Activated T-cell treated with anti-CD3 and anti-CD28 coated beads, Interleukin-2, amount 50 U/mL, for 4 hours (primary cell): ENCODE measurements at regions not wholly inside any gene's neighbourhood (a gene's known extent, or its start where the extent isn't known, plus 50 kb on each side); places are given as distances from the start of the nearest gene placed in this dataset.

Source experiments
- ATAC-seq, 2 donors: fragments of 200-7000 bp; cut with Tn5 transposase; one replicate each; pipeline ENCODE4 v1.10.0; 2021
- DNase-seq: peaks from one replicate; pipeline ENCODE4 v3.0.0-alpha.2; 2020
- H3K27me3 Mint-ChIP-seq: one replicate; pipeline ENCODE4 v1.8.0; 2021; ENCODE audit warnings: low read depth, mixed read lengths
- H3K36me3 Mint-ChIP-seq: one replicate; pipeline ENCODE4 v1.8.0; 2022; ENCODE audit warnings: mixed read lengths; ENCODE audit not compliant: insufficient read depth
- H3K4me1 Mint-ChIP-seq: one replicate; pipeline ENCODE4 v1.8.0; 2021; ENCODE audit warnings: low read depth, mixed read lengths
- H3K4me3 Mint-ChIP-seq: one replicate; pipeline ENCODE4 v1.8.0; 2021; ENCODE audit warnings: mild to moderate bottlenecking, moderate library complexity, mixed read lengths
- H3K9me3 Mint-ChIP-seq: one replicate; pipeline ENCODE4 v1.8.0; 2021; ENCODE audit warnings: mixed read lengths

DNA sequence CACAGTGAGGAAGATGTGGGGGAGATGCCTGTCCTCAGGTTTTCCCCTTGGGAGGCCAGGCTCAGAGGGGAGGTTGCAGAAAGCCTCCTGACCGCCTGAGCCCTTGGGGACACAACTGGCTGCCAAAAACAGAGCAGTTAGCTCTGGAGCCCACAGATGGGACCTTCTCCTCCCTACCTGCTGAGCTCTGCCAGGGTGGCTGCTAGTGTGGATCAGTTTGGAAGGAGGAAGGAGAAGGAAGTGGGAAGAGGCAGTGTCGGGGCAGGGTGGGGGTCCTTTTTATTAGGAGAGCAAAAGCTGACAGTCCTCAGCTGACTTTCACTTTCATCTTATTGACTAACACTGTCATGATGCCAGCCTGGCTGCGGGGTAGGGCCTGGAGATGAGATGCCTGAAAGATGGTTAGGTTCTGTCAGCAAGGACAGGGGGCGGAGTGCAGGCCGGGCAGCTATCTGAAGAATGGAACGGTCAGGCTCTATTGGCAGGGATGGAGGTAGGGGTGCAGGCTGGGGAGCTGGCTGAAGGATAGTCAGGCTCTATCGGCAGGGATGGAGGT, 188.5 kb upstream of the HDAC4 start:
- DNase-seq (no peak), ATAC-seq (no peak)
- Mint-ChIP-seq H3K4me3 (no peak overlapping the region), H3K36me3 (no peaks in the 10 kb centered on the region), H3K27me3 (peaks cover 3% of the 10 kb centered on the region), H3K9me3 (no peaks in the 10 kb centered on the region), H3K4me1 (no peaks in the 10 kb centered on the region)

DNA sequence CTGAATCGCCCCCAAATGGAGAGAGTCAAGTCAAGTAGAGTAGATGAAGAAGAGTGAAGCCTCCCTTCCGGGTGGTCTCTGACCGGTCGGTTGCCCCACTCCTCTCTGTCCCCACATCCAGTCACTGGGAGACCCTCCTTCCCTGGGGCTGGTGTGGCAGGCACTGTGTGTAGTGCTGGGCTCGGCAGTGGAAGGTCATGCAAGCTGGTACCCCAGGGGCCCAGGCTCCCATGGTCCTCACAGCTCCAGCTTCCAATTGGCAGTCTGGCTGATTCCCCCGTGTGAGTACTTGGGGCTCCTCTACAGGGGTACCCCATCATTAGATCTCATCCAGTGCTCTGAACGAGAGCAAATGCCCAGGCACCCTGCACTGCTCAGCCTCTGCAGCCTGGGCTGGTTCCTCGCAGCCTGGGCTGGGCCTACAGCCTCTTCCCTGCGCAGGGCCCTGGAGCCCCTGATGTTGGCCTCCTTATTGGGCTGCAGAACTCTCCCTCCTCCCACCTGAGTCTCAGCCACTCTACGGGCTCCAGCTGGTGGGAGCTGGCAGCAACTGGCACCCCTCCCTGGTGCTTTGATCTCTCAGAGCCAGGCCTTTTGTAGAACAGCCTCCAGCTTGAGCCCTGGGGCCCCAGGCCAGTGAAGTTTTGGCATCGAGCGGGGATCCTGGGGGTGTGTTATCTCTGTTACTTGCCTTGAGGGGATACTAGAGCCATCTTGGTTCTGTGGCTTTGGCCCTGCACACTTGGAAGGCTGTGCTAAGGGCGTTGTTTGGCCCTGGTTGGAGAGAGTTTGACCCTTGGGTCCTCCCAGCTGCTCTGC, 187.8 kb upstream of the HDAC4 start:
- H3K9me3 Mint-ChIP-seq, result no peaks in the 10 kb centered on the region
- no peak overlapping the region for H3K4me3 Mint-ChIP-seq
- no peaks in the 10 kb centered on the region for H3K4me1 Mint-ChIP-seq
- no peaks in the 10 kb centered on the region for H3K36me3 Mint-ChIP-seq
- peaks cover 3% of the 10 kb centered on the region for H3K27me3 Mint-ChIP-seq
- no peak for ATAC-seq
- no peak for DNase-seq

DNA sequence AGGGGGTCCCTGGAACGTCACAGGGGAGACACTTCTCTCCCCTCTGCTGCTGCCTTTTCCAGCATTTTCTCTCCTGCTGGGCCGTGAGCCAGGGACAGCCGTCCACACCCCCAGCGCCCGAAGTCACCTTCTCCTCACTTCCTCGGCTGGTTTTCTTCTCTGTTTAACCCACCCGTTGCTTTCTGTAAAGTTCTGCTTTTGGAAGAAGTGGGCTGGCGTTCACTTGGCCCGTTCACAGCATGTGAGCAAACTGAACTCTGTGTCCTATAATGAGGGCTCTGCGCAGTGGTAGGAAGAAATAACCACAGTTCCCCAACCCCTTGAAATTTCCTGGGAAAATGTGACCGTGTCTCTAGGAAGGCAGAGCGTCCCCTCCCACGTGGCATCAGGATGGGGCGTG, 187.0 kb upstream of the HDAC4 start:
- H3K4me3 Mint-ChIP-seq, result no peak overlapping the region
- no peaks in the 10 kb centered on the region for H3K4me1 Mint-ChIP-seq
- no peaks in the 10 kb centered on the region for H3K9me3 Mint-ChIP-seq
- DNase-seq, result no peak
- H3K36me3 Mint-ChIP-seq, result no peaks in the 10 kb centered on the region
- ATAC-seq, result no peak
- H3K27me3 Mint-ChIP-seq, result peaks cover 3% of the 10 kb centered on the region

DNA sequence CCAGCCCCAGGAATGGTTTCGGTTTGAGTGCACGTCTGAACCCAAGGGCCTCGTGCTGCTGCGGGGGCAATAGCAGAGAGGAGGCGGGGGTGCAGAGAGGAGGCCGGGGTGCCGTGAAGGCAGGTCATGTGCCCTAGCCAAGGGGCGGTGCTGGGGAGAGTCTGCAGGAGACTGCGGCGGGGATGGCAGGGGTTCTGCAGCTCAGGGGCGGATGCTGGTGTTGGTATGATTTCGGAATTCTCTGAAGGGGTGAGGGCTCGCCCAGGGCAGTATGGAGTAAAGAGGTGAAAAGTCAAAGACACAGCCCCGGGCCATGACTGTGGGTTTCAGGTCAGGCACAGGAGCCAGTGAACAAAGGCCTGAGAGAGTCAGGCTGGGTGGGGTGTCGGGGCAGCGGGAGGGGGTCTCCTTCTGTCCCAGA, 186.5 kb upstream of the HDAC4 start:
- no peaks in the 10 kb centered on the region for H3K4me1 Mint-ChIP-seq
- H3K36me3 Mint-ChIP-seq, result no peaks in the 10 kb centered on the region
- DNase-seq (no peak), ATAC-seq (no peak)
- no peak overlapping the region for H3K4me3 Mint-ChIP-seq
- H3K9me3 Mint-ChIP-seq, result no peaks in the 10 kb centered on the region
- peaks cover 3% of the 10 kb centered on the region for H3K27me3 Mint-ChIP-seq

DNA sequence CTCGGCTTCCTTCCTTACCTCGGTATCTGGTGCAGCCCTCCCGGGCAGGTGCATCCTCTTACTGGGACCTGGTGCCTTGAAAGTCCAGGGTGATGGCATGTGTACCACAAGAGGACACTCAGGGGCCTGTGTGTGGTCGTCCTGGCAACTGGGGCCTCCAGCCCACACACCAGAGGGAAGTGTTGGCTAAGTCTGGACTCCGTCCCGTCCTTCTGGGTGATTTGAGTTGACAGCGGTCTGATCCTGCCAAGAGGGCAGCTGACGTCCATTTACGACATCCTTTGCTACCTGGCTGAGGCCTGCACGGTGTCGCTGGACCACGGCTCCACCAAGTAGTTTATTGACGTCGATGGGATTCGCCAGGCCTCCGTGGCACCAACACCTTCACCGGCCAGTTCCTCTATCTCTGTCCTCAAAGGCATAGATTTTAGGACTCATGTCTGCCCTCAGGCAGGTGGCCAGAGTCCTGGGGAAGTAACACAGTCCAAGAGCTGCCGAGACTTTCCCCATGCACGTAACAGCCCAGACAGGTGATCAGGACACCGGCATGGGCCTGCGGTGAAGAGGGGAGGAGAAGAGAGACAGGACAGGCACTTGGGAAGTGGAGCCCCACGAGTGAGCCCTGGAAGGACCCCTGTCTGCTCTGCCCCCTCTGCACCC, 186.0 kb upstream of the HDAC4 start:
- no peak overlapping the region for H3K4me3 Mint-ChIP-seq
- H3K36me3 Mint-ChIP-seq, result no peaks in the 10 kb centered on the region
- DNase-seq (no peak), ATAC-seq (no peak)
- H3K27me3 Mint-ChIP-seq, result peaks cover 3% of the 10 kb centered on the region
- H3K9me3 Mint-ChIP-seq, result no peaks in the 10 kb centered on the region
- H3K4me1 Mint-ChIP-seq, result no peaks in the 10 kb centered on the region

DNA sequence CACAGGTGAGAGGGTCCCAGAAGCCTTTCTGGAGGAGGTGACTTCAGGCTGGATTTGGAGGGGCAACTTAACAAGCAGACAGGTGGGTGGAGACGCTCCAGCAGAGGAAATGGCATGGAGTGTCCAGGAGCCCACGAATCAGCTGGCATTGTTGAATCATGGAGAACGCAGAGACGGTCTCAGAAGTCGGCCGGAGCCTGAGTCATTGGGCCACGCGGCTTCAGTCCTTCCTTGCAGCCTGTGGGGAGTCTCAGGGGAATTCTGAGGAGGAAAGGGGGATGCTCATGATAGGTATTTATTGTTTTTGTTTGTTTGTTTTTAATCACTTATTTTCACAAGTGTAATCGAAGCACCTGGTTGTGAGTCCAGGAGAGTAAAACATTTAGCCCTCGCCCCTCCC, 184.6 kb upstream of the HDAC4 start:
- no peak for DNase-seq
- Mint-ChIP-seq H3K4me1 (no peaks in the 10 kb centered on the region), H3K9me3 (no peaks in the 10 kb centered on the region), H3K4me3 (no peak overlapping the region), H3K36me3 (no peaks in the 10 kb centered on the region), H3K27me3 (peaks cover 3% of the 10 kb centered on the region)
- no peak for ATAC-seq

DNA sequence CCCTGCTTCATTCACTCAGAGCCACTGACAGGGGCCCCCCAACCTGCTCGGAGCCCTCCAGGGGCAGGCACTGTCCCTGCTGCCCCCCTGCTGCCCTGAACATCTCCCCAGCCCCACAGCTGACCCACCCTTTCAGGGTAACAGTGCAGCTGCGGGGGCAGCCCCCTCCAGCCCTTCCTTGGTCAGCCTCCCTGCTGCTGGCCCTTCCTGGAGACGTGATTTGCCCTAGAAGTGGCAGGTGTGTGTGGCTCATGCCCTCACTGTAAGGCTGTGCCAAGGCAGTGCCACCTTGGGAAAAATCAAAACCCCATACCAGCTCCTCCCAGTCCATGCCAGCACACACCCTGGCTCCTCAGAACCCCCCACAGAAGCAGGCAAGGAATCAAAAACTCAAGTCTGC, 184.2 kb upstream of the HDAC4 start:
- Mint-ChIP-seq H3K4me1 (no peaks in the 10 kb centered on the region), H3K36me3 (no peaks in the 10 kb centered on the region), H3K4me3 (no peak overlapping the region), H3K27me3 (peaks cover 3% of the 10 kb centered on the region), H3K9me3 (no peaks in the 10 kb centered on the region)
- ATAC-seq, result no peak
- no peak for DNase-seq

DNA sequence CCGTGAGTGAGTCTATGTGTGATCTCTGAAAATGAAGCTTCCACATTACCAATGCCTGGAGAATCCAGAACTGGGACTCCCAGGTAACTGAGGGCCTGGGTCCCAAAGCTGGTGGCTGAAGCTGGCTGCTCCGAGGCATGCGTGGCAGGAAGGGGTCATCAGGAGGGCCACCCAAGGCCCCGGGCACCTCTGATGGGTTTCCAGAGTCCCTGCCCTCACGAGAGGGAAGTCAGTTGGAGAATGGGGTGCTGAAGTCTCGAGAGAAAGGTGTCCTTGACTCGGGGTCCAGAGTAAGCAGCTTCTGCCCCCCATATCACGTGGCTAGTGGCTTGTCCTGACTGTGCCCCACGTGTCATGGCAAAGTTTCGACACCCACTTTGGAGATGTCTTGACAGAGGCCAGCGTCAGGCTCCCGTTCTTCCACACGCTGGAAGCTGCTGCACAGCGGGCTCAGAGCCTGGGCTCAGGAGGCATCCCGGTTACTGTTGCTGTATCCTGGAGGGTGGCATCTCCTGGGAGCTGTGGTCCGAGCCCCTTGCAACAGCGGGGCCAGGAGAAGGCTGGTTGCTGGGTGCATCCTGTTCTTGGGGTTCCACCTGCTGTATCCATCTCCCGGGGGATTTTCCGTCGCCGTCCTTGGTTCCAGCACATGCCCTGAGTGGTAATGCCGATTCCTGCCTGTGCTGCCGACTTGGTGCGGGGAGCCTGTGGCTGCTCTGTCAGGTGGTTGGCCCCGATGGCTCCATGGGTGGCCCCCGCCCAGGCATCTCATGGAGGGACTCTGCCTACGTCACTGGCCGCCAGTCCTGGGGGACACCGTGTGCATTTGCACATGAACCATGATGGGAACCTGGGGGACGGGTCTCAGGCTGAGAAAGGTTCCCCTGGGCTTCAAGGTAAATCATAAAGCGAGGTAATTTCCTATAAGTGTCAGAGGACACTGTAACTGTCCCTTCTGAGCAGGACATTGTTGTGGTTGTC, 183.3 kb upstream of the HDAC4 start:
- Mint-ChIP-seq H3K27me3 (peaks cover 3% of the 10 kb centered on the region), H3K4me1 (no peaks in the 10 kb centered on the region), H3K9me3 (no peaks in the 10 kb centered on the region), H3K36me3 (no peaks in the 10 kb centered on the region), H3K4me3 (no peak overlapping the region)
- no peak for DNase-seq
- ATAC-seq, result no peak

DNA sequence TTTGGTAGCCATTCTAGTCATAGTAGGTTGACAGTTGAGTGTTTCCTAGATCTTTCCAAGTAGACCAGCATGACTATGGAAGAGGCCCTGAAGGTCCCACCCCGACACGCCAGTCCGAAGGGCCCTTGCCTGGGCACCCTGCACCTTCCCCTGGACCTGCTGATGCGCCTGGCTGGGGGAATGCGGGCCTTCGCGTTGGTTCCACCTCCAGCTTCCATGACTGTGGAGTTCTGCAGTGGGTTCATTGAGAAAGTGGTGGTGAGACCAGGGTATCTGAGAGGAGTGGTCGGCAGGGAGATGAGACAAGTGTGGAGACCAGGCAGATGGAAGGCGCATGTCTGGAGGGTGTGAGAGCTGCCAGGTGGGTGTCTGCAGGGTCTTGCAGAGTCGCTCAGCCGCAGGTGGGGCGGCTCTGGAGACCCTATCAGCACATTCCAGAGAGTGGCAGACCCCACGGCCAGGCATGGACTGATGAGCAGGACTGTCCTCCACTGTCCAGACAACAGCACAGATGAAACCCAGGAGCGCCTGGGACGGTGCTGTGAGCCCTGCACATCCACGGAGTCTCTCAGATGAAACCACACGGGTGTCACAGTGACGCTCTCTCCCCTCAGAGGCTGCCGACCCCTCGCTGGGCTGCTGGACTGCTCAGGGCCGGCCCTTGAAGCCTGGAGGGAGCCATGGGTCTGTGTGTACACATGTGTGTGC, 182.5 kb upstream of the HDAC4 start:
- no peaks in the 10 kb centered on the region for H3K9me3 Mint-ChIP-seq
- no peaks in the 10 kb centered on the region for H3K36me3 Mint-ChIP-seq
- ATAC-seq, result no peak
- no peak overlapping the region for H3K4me3 Mint-ChIP-seq
- no peak for DNase-seq
- no peaks in the 10 kb centered on the region for H3K4me1 Mint-ChIP-seq
- H3K27me3 Mint-ChIP-seq, result peaks cover 3% of the 10 kb centered on the region

DNA sequence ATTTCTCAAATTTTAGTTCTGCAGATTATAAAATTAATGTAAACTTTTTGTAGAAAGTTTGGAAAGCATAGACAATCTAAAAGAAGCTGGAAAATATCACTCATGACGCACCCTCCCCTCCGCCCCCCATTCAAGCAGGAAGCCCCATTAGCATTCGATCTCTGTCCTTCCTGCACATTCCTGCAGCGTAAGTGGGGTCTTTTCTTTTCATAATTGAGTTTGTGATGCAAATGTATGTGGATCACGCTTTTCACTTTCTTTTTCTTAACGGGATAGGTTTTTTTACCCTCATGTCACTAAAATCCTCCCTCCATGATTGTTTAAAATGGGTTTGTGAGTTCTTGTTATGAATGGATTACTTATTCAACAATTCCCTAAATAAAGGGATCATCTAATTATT, 181.7 kb upstream of the HDAC4 start:
- H3K4me3 Mint-ChIP-seq, result no peak overlapping the region
- ATAC-seq (no peak), DNase-seq (no peak)
- no peaks in the 10 kb centered on the region for H3K4me1 Mint-ChIP-seq
- no peaks in the 10 kb centered on the region for H3K27me3 Mint-ChIP-seq
- H3K9me3 Mint-ChIP-seq, result no peaks in the 10 kb centered on the region
- no peaks in the 10 kb centered on the region for H3K36me3 Mint-ChIP-seq

DNA sequence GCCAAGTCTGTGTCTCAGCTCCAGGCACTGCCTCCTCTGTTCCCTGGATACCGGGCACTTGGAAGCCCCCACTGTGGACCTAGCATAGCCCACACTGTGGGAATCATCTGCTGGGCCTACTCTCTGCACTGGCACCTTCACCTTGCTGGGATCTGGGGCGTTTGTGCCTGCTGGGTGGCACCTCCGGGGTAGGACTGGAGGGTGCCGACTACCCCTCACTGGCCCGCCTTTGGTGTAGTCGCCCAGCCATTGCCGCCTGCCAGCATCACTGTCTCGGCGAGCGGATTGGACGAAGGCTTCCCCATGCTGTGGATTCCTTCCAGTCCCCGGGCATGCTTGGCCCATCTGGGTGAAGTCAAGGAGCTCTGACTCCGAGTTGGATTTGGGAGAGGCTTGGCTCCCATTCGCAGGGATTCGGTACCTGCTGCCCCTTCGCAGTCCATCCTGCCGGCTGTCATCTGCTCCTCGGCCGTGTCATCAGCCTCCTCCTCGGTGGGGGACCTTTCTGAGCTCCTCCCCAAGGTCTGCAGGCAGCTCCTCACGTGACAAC, 180.6 kb upstream of the HDAC4 start:
- H3K27me3 Mint-ChIP-seq, result no peaks in the 10 kb centered on the region
- no peaks in the 10 kb centered on the region for H3K4me1 Mint-ChIP-seq
- ATAC-seq, result no peak
- DNase-seq, result no peak
- no peaks in the 10 kb centered on the region for H3K9me3 Mint-ChIP-seq
- no peak overlapping the region for H3K4me3 Mint-ChIP-seq
- H3K36me3 Mint-ChIP-seq, result no peaks in the 10 kb centered on the region

DNA sequence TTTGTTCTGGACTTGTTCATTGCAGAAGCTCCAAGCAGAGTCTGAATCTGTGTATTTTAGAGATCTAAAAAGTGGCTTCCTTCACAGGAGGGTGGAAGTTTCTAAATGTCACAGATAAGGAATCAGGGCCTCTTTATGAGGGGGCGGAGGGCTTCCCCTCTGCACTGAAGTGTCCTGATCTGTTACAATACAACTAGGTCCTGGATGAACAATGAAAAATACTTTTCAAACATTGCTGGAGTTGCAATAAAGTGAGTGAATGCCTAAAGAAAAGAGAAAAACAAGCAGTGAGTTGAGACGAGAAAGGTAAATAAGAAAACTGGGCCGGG, 179.3 kb upstream of the HDAC4 start:
- Mint-ChIP-seq H3K27me3 (no peaks in the 10 kb centered on the region), H3K4me1 (no peaks in the 10 kb centered on the region), H3K4me3 (no peak overlapping the region), H3K9me3 (no peaks in the 10 kb centered on the region), H3K36me3 (no peaks in the 10 kb centered on the region)
- ATAC-seq, result no peak
- no peak for DNase-seq

DNA sequence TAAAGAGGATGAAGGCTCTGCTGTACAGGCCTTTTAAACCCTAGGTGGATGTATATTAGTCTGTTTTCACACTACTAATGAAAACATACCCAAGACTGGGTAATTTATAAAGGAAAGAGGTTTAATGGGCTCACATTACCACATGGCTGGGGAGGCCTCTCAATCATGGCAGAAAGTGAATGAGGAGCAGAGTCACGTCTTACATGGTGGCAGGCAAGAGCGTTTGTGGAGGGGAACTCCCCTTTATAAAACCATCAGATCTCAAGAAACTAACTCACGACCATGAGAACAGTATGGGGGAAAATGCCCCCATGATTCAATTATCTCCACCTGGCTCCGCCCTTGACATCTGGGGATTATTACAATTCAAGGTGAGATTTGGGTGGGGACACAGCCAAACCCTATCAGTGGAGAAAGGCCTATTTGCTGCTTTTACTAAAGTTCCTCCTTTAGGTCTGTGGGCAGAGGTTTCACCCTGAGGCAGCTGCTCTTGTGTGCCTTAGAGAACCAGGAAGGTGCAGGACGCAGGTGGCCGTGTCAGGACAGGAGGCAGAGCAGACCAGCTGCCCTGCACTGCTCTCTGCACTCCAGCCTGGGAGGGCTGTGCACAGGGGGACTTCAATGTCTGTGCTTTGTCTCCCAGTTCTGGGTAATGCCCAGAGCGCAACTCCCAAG, 178.8 kb upstream of the HDAC4 start:
- Mint-ChIP-seq H3K4me3 (no peak overlapping the region), H3K27me3 (no peaks in the 10 kb centered on the region), H3K36me3 (no peaks in the 10 kb centered on the region), H3K9me3 (no peaks in the 10 kb centered on the region), H3K4me1 (no peaks in the 10 kb centered on the region)
- DNase-seq (no peak), ATAC-seq (no peak)
